ENCODE measurements at regions not wholly inside any gene's neighbourhood (a gene's known extent, or its start where the extent isn't known, plus 50 kb on each side); places are given as distances from the start of the nearest gene placed in this dataset.

DNA sequence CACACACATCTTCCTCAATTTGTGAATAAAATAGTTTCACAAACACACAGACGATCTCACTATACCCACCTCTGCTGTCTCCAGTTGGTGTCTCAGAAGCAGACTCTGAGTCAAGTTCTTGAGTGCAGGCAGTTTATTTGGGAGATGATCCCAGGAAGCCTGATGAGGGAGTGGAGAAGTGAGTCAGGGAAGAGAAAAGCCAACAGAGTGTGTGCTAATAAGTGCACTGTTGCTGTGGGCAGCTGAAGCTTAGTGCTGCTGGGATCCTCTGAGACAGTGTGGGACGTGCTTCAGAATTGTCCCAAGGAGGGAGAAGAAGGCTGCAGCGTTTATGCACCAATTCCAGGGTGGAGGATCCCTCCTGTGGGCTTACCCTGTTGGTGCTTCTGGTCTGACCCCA lies 423.2 kb upstream of the C16orf82 start:
- Histone ChIP-seq H3K4me3 (ENCODE audit: low read length in 2 of 2) (no peak overlapping the region), H3K36me3 (ENCODE audit: control insufficient read depth in 1 of 2, insufficient read depth in 2 of 2, low read length in 1 of 2) (no peaks in the 10 kb centered on the region), H3K27me3 (ENCODE audit: control insufficient read depth in 1 of 2, insufficient read depth in 2 of 2, low read length in 1 of 2) (no peaks in the 10 kb centered on the region), H3K27ac (ENCODE audit: low read depth in 1 of 2, low read length in 2 of 2) (no peak overlapping the region), H3K4me1 (ENCODE audit: control insufficient read depth in 1 of 2, insufficient read depth in 2 of 2, low read length in 2 of 2) (no peaks in the 10 kb centered on the region), H3K9me3 (ENCODE audit: control insufficient read depth, low read length) (no peaks in the 10 kb centered on the region)
- no peak for ATAC-seq (ENCODE audit: low FRiP score)
- no peak for DNase-seq
- intact Hi-C loops (cut with DNase I): no loop called here
- WGBS, 2 donors: 53 to 59% methylated on average over 3 of the region's 3 CpGs

DNA sequence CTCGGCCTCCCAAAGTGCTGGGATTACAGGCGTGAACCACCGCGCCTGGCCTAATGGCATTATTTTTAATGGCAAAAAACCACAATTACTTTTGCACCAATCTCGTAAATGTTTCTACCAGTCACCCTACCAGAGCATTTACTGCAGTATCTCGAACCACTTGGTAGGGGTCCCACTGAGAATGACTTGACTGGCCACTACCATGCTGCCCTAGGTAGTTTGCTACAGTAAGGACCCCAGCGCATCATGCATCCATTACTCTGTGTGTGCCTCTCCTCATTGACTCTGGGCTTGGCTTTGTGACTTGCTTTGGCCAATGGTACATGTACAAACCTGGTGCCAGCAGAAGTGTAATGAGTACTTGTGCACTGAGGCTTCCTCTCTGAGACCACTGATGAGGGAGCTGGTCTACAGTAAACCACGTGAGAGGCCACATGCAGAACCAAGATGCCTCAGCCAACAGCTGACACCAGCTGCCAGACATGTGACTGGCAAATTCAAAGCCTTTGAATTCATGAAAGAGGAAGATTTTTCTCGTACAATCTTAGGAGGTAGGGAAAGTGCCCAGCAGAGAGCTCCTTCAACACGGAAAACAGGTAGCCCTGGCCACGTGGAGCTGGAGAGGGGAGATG lies 421.7 kb upstream of the C16orf82 start:
- DNase-seq (no peak), ATAC-seq (ENCODE audit: low FRiP score) (no peak)
- WGBS, 2 donors: 71 to 79% methylated on average over 11 of the region's 11 CpGs

DNA sequence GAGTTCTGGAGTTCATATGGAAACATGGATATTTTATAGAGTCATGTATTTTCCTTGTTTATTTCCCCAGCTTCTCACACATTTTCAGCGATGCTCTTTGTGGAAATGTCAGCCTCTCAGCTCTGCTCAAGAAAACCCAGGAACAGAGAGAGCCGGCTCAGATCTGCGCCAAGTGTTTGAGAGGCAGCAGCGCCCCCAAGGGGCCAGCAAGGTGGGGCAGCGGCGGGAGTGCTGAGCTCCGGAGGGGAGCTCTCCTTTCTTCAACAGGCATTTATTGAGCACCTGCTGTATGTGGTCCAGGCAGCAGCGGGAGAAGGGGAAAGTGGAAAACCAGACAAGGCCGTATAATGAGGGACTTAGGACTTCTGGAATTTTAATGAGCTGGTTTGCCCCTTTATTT lies 421.1 kb upstream of the C16orf82 start:
- no peaks in the 10 kb centered on the region for H3K27me3 ChIP-seq (ENCODE audit: control insufficient read depth in 1 of 2, insufficient read depth in 2 of 2, low read length in 1 of 2)
- DNase-seq (no peak), ATAC-seq (ENCODE audit: low FRiP score) (no peak)
- H3K27ac ChIP-seq (ENCODE audit: low read depth in 1 of 2, low read length in 2 of 2): no peak overlapping the region
- H3K9me3 ChIP-seq (ENCODE audit: control insufficient read depth, low read length): no peaks in the 10 kb centered on the region
- no peaks in the 10 kb centered on the region for H3K4me1 ChIP-seq (ENCODE audit: control insufficient read depth in 1 of 2, insufficient read depth in 2 of 2, low read length in 2 of 2)
- WGBS, 2 donors: 14 to 22% methylated on average over 9 of the region's 9 CpGs
- no peak overlapping the region for H3K4me3 ChIP-seq (ENCODE audit: low read length in 2 of 2)
- H3K36me3 ChIP-seq (ENCODE audit: control insufficient read depth in 1 of 2, insufficient read depth in 2 of 2, low read length in 1 of 2): no peaks in the 10 kb centered on the region
- intact Hi-C loops (cut with DNase I): no loop called here

More for the DNA sequence above, 421.7 kb upstream of the C16orf82 start:
- intact Hi-C loops (cut with DNase I): no loop called here
- Histone ChIP-seq H3K27me3 (ENCODE audit: control insufficient read depth in 1 of 2, insufficient read depth in 2 of 2, low read length in 1 of 2) (no peaks in the 10 kb centered on the region), H3K36me3 (ENCODE audit: control insufficient read depth in 1 of 2, insufficient read depth in 2 of 2, low read length in 1 of 2) (no peaks in the 10 kb centered on the region), H3K4me1 (ENCODE audit: control insufficient read depth in 1 of 2, insufficient read depth in 2 of 2, low read length in 2 of 2) (no peaks in the 10 kb centered on the region), H3K9me3 (ENCODE audit: control insufficient read depth, low read length) (no peaks in the 10 kb centered on the region), H3K27ac (ENCODE audit: low read depth in 1 of 2, low read length in 2 of 2) (no peak overlapping the region), H3K4me3 (ENCODE audit: low read length in 2 of 2) (no peak overlapping the region)

DNA sequence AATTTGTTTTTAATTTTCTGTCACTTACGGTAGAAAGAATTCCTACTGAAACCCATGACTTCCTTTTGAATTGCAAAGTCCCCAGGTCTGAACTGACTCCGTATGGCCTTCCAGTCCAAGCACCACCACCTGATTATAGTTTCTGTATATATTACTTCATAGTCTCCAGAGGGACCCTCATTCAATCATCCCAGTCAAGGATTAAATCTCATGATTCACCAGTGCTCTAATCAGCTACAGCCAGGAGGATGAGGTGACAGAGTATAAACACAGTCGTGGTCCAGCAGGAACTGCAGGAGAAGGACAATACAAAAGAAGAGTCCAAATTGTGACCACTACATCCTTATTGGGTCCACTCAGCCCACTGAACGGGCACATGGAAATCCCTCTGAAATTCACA lies 418.9 kb upstream of the C16orf82 start:
- ATAC-seq (ENCODE audit: low FRiP score): no peak
- Histone ChIP-seq H3K4me1 (ENCODE audit: control insufficient read depth in 1 of 2, insufficient read depth in 2 of 2, low read length in 2 of 2) (no peaks in the 10 kb centered on the region), H3K27me3 (ENCODE audit: control insufficient read depth in 1 of 2, insufficient read depth in 2 of 2, low read length in 1 of 2) (no peaks in the 10 kb centered on the region), H3K4me3 (ENCODE audit: low read length in 2 of 2) (no peak overlapping the region), H3K9me3 (ENCODE audit: control insufficient read depth, low read length) (no peaks in the 10 kb centered on the region), H3K27ac (ENCODE audit: low read depth in 1 of 2, low read length in 2 of 2) (no peak overlapping the region), H3K36me3 (ENCODE audit: control insufficient read depth in 1 of 2, insufficient read depth in 2 of 2, low read length in 1 of 2) (no peaks in the 10 kb centered on the region)
- intact Hi-C loops (cut with DNase I): no loop called here
- DNase-seq: no peak
- 69 to 71% methylated on average over 4 of the region's 4 CpGs for WGBS, 2 donors

DNA sequence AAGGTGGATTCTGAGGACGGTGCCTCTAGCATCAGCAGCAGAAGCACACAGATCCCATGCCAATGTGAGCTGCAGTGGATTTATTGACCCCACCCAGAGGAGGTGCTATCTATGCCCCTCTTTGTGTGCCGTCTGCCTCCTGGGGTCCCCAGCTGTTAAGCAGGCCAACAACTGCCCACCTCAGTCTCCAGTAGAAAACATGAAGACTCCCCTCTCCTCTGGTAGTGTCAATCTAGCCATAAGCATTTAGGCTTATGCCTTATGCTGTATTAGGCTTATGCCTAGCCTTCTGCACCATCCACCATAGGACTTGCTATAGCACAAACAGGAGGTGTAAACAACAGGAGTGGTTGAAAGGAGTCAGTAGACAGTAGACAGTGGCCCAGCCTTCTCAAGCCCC lies 417.9 kb upstream of the C16orf82 start:
- no peak overlapping the region for H3K4me3 ChIP-seq (ENCODE audit: low read length in 2 of 2)
- no peaks in the 10 kb centered on the region for H3K27me3 ChIP-seq (ENCODE audit: control insufficient read depth in 1 of 2, insufficient read depth in 2 of 2, low read length in 1 of 2)
- 56 to 58% methylated on average over 2 of the region's 2 CpGs for WGBS, 2 donors

DNA sequence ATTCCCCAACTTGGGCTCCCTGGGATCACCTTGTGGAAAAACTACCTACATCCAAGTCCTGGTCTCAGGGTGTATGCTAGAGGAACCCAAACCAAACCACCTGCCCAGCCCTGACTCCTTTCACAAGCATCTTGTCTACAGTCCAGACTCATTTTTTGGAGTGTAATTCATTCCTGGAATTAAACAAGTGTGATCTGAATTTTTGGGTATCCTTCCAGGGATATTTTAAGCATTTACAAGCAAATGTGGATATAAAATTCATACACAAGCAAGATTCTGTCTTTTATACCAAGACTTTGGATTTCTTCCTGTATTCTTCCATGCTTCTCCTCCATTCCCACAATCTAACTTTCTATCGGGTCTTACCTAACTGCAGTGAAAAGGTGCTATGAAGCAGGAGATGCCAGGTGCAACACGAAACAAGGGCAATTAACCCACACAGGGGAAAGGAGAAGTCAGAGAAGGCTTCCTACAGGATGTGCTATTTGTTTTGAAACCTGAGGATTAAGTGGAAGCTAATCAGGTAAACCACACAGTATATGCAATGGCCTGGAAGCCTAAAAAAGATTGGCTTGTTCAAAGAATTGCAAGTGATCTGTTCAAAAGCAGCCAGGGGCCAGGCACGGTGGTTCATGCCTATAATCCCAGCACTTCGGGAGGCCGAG lies 417.2 kb upstream of the C16orf82 start:
- no peaks in the 10 kb centered on the region for H3K9me3 ChIP-seq (ENCODE audit: control insufficient read depth, low read length)
- intact Hi-C loops (cut with DNase I): no loop called here
- no peak overlapping the region for H3K27ac ChIP-seq (ENCODE audit: low read depth in 1 of 2, low read length in 2 of 2)
- H3K36me3 ChIP-seq (ENCODE audit: control insufficient read depth in 1 of 2, insufficient read depth in 2 of 2, low read length in 1 of 2): no peaks in the 10 kb centered on the region
- no peaks in the 10 kb centered on the region for H3K27me3 ChIP-seq (ENCODE audit: control insufficient read depth in 1 of 2, insufficient read depth in 2 of 2, low read length in 1 of 2)
- no peaks in the 10 kb centered on the region for H3K4me1 ChIP-seq (ENCODE audit: control insufficient read depth in 1 of 2, insufficient read depth in 2 of 2, low read length in 2 of 2)
- ATAC-seq (ENCODE audit: low FRiP score): no peak
- 83 to 88% methylated on average over 5 of the region's 5 CpGs for WGBS, 2 donors
- H3K4me3 ChIP-seq (ENCODE audit: low read length in 2 of 2): no peak overlapping the region
- DNase-seq: no peak

More for the DNA sequence above, 417.9 kb upstream of the C16orf82 start:
- ATAC-seq (ENCODE audit: low FRiP score) (no peak), DNase-seq (no peak)
- Histone ChIP-seq H3K9me3 (ENCODE audit: control insufficient read depth, low read length) (no peaks in the 10 kb centered on the region), H3K4me1 (ENCODE audit: control insufficient read depth in 1 of 2, insufficient read depth in 2 of 2, low read length in 2 of 2) (no peaks in the 10 kb centered on the region), H3K36me3 (ENCODE audit: control insufficient read depth in 1 of 2, insufficient read depth in 2 of 2, low read length in 1 of 2) (no peaks in the 10 kb centered on the region), H3K27ac (ENCODE audit: low read depth in 1 of 2, low read length in 2 of 2) (no peak overlapping the region)
- intact Hi-C loops (cut with DNase I): no loop called here

DNA sequence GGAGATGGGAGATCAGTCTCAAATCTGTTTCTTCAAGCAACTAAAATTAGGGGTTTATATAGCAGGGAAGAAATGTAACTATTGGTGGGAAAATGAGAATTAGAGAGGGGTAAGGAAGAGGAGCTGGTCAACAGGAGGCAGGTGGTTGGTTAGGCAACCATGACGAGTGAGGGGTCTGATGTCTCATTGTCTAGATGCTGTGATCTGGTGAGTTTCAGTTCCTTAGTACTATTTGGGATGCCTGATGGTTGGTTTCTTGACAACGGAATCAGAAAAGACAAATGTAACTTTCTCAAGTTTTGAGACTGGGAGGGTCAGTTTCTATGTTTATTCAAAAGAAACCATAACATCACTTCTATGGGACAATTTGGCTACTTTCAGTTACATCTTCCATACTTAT lies 415.3 kb upstream of the C16orf82 start:
- Histone ChIP-seq H3K4me1 (ENCODE audit: control insufficient read depth in 1 of 2, insufficient read depth in 2 of 2, low read length in 2 of 2) (no peaks in the 10 kb centered on the region), H3K36me3 (ENCODE audit: control insufficient read depth in 1 of 2, insufficient read depth in 2 of 2, low read length in 1 of 2) (no peaks in the 10 kb centered on the region), H3K27ac (ENCODE audit: low read depth in 1 of 2, low read length in 2 of 2) (no peak overlapping the region), H3K27me3 (ENCODE audit: control insufficient read depth in 1 of 2, insufficient read depth in 2 of 2, low read length in 1 of 2) (no peaks in the 10 kb centered on the region), H3K9me3 (ENCODE audit: control insufficient read depth, low read length) (no peaks in the 10 kb centered on the region), H3K4me3 (ENCODE audit: low read length in 2 of 2) (no peak overlapping the region)
- 68 to 73% methylated on average over 2 of the region's 2 CpGs for WGBS, 2 donors
- DNase-seq (no peak), ATAC-seq (ENCODE audit: low FRiP score) (no peak)
- intact Hi-C loops (cut with DNase I): no loop called here

DNA sequence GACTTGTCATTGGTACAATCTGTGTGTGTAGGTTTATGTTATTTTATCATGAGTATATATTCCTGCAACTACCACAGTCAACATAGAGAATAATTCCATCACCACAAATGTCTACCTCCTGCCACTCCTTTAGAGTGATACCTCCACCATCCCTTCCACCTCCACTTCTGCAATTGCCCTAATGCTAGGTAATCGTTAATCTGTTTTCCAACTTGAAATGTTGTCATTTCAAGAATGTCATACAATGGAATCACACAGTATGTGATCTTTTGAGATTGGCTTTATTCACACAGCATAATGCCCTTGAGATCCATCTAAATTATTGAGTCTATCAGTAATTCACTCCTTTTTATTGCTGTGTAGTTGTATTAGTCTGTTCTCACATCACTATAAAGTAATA lies 414.8 kb upstream of the C16orf82 start:
- H3K27ac ChIP-seq (ENCODE audit: low read depth in 1 of 2, low read length in 2 of 2): no peak overlapping the region
- no peaks in the 10 kb centered on the region for H3K9me3 ChIP-seq (ENCODE audit: control insufficient read depth, low read length)
- no peak for ATAC-seq (ENCODE audit: low FRiP score)
- DNase-seq: no peak
- H3K4me1 ChIP-seq (ENCODE audit: control insufficient read depth in 1 of 2, insufficient read depth in 2 of 2, low read length in 2 of 2): no peaks in the 10 kb centered on the region
- no peaks in the 10 kb centered on the region for H3K27me3 ChIP-seq (ENCODE audit: control insufficient read depth in 1 of 2, insufficient read depth in 2 of 2, low read length in 1 of 2)
- H3K4me3 ChIP-seq (ENCODE audit: low read length in 2 of 2): no peak overlapping the region
- H3K36me3 ChIP-seq (ENCODE audit: control insufficient read depth in 1 of 2, insufficient read depth in 2 of 2, low read length in 1 of 2): no peaks in the 10 kb centered on the region
- intact Hi-C loops (cut with DNase I): no loop called here
- WGBS, 2 donors: 88 to 91% methylated on average over 1 of the region's 1 CpG

DNA sequence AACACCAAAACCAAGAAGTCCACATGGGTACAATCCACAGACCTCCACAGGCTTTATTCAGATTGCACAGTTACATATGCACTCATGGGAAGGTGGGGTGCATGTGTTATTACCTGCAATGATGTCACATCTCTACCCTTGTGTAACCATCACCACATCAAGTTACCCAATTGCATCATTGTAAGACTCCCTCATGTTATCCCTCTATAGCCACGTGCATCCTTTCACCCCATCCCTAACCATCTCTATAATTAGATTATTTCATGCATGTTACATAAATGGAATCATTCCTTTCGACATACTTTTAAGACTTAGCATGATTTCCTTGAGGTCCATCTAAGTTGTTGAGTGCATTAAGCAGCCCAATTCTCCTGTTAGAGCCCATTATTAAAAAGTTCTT lies 408.2 kb upstream of the C16orf82 start:
- DNase-seq: no peak
- WGBS, 2 donors: 66 to 68% methylated on average over 2 of the region's 2 CpGs
- intact Hi-C loops (cut with DNase I): no loop called here
- no peak for ATAC-seq (ENCODE audit: low FRiP score)
- Histone ChIP-seq H3K27ac (ENCODE audit: low read depth in 1 of 2, low read length in 2 of 2) (no peak overlapping the region), H3K27me3 (ENCODE audit: control insufficient read depth in 1 of 2, insufficient read depth in 2 of 2, low read length in 1 of 2) (no peaks in the 10 kb centered on the region), H3K36me3 (ENCODE audit: control insufficient read depth in 1 of 2, insufficient read depth in 2 of 2, low read length in 1 of 2) (no peaks in the 10 kb centered on the region), H3K4me1 (ENCODE audit: control insufficient read depth in 1 of 2, insufficient read depth in 2 of 2, low read length in 2 of 2) (no peaks in the 10 kb centered on the region), H3K9me3 (ENCODE audit: control insufficient read depth, low read length) (no peaks in the 10 kb centered on the region), H3K4me3 (ENCODE audit: low read length in 2 of 2) (no peak overlapping the region)
